Mucosa of rectum (tissue), 2 donors: ENCODE measurements at regions not wholly inside any gene's neighbourhood (a gene's known extent, or its start where the extent isn't known, plus 50 kb on each side); places are given as distances from the start of the nearest gene placed in this dataset.

Experiments
- H3K27ac ChIP-seq, 2 donors: one replicate each; pipeline ENCODE4 v1.7.0; 2013; ENCODE audit warnings: inconsistent platforms in 2 of 2, low read depth in 2 of 2, low read length in 2 of 2
- H3K27me3 ChIP-seq, 2 donors: one replicate each; pipeline ENCODE4 v1.7.0; 2013; ENCODE audit warnings: low read length in 2 of 2; ENCODE audit not compliant: control insufficient read depth in 2 of 2, insufficient read depth in 2 of 2
- H3K36me3 ChIP-seq, 2 donors: one replicate each; pipeline ENCODE4 v1.7.0; 2013; ENCODE audit warnings: low read length in 2 of 2; ENCODE audit not compliant: control insufficient read depth in 2 of 2, insufficient read depth in 2 of 2
- H3K4me1 ChIP-seq, 2 donors: one replicate each; pipeline ENCODE4 v1.7.0; 2013; ENCODE audit warnings: low read length in 2 of 2, mild to moderate bottlenecking in 1 of 2; ENCODE audit not compliant: control insufficient read depth in 2 of 2, insufficient read depth in 2 of 2
- H3K4me3 ChIP-seq, 2 donors: one replicate each; pipeline ENCODE4 v1.7.0; 2013; ENCODE audit warnings: low read length in 2 of 2
- H3K9ac ChIP-seq, 2 donors: one replicate each; pipeline ENCODE4 v1.7.0; 2013; ENCODE audit warnings: low read length in 2 of 2, low read depth in 1 of 2, mild to moderate bottlenecking in 1 of 2
- H3K9me3 ChIP-seq, 2 donors: one replicate each; pipeline ENCODE4 v1.7.0; 2013; ENCODE audit warnings: low read length in 2 of 2; ENCODE audit not compliant: control insufficient read depth in 2 of 2
- donor health status: healthy.
- donor health status: Normal muscosa, but diverticular disease.

DNA sequence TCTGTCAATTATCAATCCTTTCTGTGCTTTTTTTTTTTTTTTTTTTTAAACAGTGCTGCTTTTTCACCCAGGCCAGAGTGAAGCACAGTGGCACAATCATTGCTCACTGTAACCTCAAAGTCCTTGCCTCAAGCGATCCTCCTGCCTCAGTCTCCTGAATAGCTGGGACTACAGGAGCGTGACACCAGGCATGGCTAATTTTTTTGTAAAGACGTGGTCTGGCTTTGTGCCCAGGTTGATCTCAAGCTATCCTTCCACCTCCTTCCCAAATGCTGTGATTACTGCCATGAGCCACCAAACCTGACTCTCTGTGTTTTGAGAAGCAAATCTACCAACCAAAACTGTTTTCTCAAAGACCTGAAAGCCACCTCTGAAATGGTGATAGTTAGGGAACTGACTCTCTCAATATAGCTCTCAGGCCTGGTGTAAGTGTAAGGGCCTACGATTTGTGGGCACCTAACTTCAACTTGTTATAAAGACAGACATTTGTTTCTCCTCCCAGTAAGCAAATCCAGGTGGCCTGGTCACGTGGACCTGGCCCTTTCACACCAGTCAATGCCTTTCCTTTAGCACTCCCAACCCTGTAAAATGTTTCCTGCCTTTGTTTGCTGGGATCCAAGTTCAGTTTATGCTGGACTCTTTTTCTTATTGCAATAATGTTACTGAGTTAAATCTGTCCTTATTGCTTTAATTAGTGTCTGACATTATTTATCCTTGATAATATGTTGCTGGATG is 2015.9 kb downstream of the PCDH7 start:
- H3K27me3 ChIP-seq = no peaks in the 10 kb centered on the region
- no peaks in the 10 kb centered on the region for H3K9me3 ChIP-seq
- H3K27ac ChIP-seq = no peak overlapping the region
- peaks cover 0 to 4% of the 10 kb centered on the region in 2 donors for H3K4me1 ChIP-seq
- no peak overlapping the region for H3K4me3 ChIP-seq
- no peak overlapping the region for H3K9ac ChIP-seq
- no peaks in the 10 kb centered on the region for H3K36me3 ChIP-seq

DNA sequence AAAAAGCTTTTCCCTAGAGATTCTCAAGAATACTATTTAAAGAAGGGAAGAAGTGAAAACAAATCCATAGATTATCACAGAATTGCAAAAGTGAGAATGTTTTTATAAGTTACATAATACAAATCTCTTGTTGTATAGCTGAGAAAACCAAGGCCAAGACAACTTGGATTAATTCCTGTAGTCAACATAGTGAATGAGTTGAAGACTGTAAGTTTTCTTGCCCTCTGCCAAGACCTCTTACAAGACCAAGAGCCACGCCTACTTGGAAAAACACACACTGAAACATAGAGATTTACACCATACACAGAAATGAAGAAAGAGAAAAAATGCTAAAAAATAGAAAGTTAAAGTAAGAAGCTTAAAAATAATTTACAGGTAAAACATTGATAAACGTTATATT is 2024.0 kb downstream of the PCDH7 start:
- no peaks in the 10 kb centered on the region for H3K36me3 ChIP-seq
- no peak overlapping the region for H3K9ac ChIP-seq
- H3K9me3 ChIP-seq = no peaks in the 10 kb centered on the region
- H3K4me3 ChIP-seq = no peak overlapping the region
- H3K27ac ChIP-seq = no peak overlapping the region
- no peaks in the 10 kb centered on the region for H3K4me1 ChIP-seq
- no peaks in the 10 kb centered on the region for H3K27me3 ChIP-seq

DNA sequence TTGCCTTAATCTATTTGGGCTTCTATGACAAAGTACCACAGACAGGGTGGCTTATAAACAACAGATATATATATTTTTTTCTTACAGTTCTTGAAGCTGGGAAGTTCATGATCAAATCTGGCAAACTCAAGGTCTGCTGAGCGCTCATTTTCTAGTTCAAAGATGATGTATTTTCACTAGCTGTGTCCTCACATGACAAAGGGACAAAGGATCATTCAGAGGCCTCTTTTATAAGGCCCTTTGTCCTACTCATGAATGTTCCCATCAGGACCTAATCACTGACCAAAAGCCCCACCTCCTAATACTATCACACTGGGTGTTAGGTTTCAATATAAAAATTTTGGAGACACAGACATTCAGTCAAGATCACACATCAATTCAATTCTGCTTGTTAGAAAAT is 2025.2 kb downstream of the PCDH7 start:
- Histone ChIP-seq H3K36me3 (no peaks in the 10 kb centered on the region), H3K9me3 (no peaks in the 10 kb centered on the region), H3K4me3 (no peak overlapping the region), H3K27me3 (no peaks in the 10 kb centered on the region), H3K27ac (no peak overlapping the region), H3K9ac (no peak overlapping the region), H3K4me1 (no peaks in the 10 kb centered on the region)

DNA sequence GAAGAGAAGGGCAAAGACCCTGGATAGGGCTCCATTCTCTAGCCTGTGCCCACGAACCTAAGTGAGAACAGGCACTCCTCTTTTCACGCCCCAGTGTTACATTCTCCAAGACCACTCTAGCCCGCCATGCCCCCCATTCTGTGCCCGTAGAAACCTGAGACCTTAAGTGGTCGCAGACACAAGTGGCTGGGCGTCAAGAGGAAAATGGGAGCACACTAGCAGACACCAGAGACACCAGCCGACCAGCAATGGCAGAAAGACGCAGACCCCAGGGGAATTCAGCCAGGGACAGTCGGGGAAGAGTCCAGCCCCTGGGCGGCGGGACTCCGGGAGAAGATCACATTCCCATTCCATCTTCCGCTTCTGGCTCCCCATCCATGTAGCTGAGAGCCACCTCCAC is 2027.9 kb downstream of the PCDH7 start:
- Histone ChIP-seq H3K36me3 (no peaks in the 10 kb centered on the region), H3K9ac (no peak overlapping the region), H3K4me1 (no peaks in the 10 kb centered on the region), H3K27me3 (no peaks in the 10 kb centered on the region), H3K4me3 (no peak overlapping the region), H3K27ac (no peak overlapping the region), H3K9me3 (no peaks in the 10 kb centered on the region)

DNA sequence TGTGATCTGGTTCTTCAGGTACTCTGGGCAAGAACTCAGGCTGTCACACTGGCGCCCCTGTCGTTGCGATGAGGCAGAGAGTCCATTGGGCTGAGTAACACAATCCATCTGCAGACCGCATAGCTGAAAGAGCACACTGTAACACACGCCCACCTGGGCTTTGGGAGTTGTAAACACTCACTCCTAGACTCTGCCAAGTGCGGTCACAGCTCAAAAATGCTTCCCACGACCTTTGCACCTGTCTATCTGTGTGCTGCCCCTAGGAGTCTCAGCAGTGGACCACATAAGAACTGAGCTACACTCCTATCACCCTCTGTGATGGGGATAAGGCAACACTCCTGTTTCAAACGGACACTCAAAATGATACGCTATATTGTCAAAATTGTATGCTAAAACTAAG is 2028.3 kb downstream of the PCDH7 start:
- Histone ChIP-seq H3K36me3 (no peaks in the 10 kb centered on the region), H3K27me3 (no peaks in the 10 kb centered on the region), H3K9ac (no peak overlapping the region), H3K9me3 (no peaks in the 10 kb centered on the region), H3K27ac (no peak overlapping the region), H3K4me3 (no peak overlapping the region), H3K4me1 (no peaks in the 10 kb centered on the region)

DNA sequence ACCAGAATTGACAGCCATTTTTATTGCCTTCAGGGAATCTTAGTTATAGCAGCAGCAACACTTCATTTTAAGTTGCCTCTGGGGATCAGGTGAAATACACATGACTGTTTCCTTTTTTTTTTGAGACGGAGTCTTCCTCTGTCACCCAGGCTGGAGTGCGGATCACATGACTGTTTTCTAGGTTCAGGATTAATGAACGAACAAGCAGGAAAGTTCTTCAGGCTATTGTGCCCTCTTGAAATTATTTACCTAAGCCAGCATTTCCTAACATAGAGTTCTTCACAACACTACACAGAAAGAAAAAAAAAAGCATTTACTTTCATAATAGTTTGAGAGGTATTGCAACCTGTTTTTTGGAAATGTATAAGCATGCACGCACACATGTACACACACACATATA is 2032.8 kb downstream of the PCDH7 start:
- Histone ChIP-seq H3K4me3 (no peak overlapping the region), H3K9ac (no peak overlapping the region), H3K36me3 (no peaks in the 10 kb centered on the region), H3K9me3 (no peaks in the 10 kb centered on the region), H3K27me3 (no peaks in the 10 kb centered on the region), H3K4me1 (no peaks in the 10 kb centered on the region), H3K27ac (no peak overlapping the region)

DNA sequence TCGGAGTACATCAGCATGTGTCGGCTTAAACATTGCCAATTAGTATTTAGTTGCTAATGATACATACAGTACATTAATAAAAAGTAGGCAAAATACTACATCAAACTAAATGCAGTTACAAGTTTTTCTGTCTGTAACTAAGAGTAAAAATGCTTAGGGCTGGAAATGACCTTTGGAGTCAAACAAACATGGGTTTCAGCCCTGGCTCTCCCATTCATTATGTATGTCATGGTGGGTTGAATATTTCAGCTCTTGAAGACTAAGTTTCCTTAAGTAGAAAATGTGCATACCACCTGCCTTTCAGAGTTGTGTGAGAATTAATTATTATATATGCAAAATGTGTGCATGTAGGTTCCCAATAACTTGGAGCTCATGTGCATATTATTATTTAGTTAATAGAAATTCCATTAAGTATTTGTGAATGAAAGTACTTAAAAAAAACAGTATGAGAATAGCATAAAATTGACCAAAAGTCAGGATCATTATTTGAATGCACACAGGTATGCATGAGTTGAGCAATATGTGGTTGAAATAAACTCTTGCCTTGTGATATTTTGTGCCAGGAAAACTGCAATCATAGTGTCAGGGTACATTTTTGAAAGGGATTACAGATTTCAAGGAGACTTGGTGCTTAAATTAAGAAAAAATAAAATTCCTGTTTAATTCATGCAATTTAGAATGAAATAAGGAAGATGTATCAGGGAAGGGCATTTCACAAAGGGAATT is 2048.7 kb downstream of the PCDH7 start:
- Histone ChIP-seq H3K36me3 (no peaks in the 10 kb centered on the region), H3K4me3 (no peak overlapping the region), H3K9me3 (no peaks in the 10 kb centered on the region), H3K27me3 (no peaks in the 10 kb centered on the region), H3K27ac (no peak overlapping the region), H3K4me1 (peaks cover 0 to 4% of the 10 kb centered on the region in 2 donors), H3K9ac (no peak overlapping the region)

DNA sequence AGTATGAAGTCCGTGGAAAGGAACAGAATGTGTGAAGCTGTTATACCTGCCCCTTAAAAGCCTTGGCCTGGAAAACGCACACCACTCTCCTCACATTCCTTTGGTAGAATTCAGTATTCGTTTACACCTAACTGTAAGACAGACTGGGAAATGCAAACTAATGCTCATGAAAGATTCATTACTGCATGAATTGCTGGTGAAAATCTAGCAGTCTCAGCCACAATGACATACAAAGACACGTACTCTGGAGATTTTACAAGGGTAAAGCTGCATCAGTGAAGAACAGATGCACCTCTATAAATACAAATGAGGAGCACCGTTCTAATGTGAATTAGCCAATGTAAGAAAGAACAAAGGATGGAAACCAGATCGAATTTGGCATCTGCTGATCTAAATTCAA is 2051.3 kb downstream of the PCDH7 start:
- Histone ChIP-seq H3K4me3 (no peak overlapping the region), H3K9ac (no peak overlapping the region), H3K36me3 (no peaks in the 10 kb centered on the region), H3K27ac (no peak overlapping the region), H3K9me3 (no peaks in the 10 kb centered on the region), H3K27me3 (no peaks in the 10 kb centered on the region), H3K4me1 (peaks cover 0 to 4% of the 10 kb centered on the region in 2 donors)

DNA sequence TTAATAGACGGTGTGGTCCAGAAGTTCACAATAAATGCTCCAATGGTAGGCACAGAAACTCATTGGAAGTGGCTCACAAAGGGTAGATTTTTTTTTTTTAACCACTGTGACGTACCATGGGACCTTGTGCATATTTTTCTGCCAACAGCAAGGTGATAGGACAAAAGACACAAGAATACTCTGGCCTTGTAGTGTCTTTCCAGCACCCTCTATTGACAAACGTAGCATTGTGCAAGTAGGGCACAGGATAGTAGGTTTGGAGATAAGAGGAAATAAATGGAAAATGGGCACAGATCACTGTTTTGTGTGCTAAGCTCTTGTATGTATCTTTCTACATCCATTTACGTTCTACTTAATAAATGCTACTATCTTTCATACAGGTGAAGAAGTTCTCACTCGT is 2054.9 kb downstream of the PCDH7 start:
- Histone ChIP-seq H3K4me3 (no peak overlapping the region), H3K27ac (no peak overlapping the region), H3K27me3 (no peaks in the 10 kb centered on the region), H3K9me3 (no peaks in the 10 kb centered on the region), H3K36me3 (no peaks in the 10 kb centered on the region), H3K9ac (no peak overlapping the region), H3K4me1 (no peaks in the 10 kb centered on the region)

DNA sequence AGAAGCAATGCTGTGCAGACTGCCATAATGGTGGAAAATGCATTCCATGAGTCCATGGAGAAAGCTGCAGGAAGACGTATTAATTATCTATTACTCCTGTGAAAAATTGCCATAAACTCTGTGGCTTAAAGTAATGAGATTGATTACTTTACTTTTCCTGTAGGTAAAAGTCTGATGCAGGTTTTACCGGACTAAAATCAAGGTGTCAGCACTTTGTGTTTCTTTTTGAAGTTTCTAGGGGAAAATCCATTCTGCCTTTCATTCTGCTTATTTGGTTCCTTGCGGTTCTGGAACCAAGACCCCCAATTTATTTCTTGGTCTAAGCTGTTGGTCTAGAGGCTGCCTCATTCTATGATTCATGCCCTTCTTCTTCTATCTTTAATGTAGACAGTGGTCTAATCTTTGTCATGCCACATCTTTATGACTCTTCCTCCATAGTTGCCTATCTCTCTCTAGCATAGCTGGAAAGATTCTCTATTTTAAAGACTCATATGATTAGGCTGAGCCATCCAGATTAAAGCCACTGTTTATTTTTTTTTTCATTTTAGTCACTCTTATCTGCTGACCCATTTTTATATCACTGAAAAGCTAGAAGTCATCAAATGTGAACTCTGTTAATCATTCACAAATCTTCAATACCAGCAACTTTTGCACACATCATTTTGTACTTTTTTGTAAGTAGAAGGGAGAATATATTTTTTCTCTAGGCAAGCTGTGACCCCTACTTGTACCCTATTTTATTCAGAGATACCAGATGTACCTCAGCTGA is 2056.4 kb downstream of the PCDH7 start:
- H3K27ac ChIP-seq = no peak overlapping the region
- no peaks in the 10 kb centered on the region for H3K36me3 ChIP-seq

More for the DNA sequence above, 2056.4 kb downstream of the PCDH7 start:
- Histone ChIP-seq H3K27me3 (no peaks in the 10 kb centered on the region), H3K9ac (no peak overlapping the region), H3K4me1 (no peaks in the 10 kb centered on the region), H3K4me3 (no peak overlapping the region), H3K9me3 (no peaks in the 10 kb centered on the region)
